SH-SY5Y (cell line): ENCODE measurements at regions not wholly inside any gene's neighbourhood (a gene's known extent, or its start where the extent isn't known, plus 50 kb on each side); places are given as distances from the start of the nearest gene placed in this dataset.

Source experiments
- GATA2 ChIP-seq: IDR thresholded peaks from 2 replicates; pipeline ENCODE4 v1.6.1; 2011; ENCODE audit warnings: mild to moderate bottlenecking, low read depth, low read length
- GATA3 ChIP-seq: IDR thresholded peaks from 2 replicates; pipeline ENCODE4 v1.6.1; 2011; ENCODE audit warnings: low read depth, mild to moderate bottlenecking, low read length, moderate library complexity

DNA sequence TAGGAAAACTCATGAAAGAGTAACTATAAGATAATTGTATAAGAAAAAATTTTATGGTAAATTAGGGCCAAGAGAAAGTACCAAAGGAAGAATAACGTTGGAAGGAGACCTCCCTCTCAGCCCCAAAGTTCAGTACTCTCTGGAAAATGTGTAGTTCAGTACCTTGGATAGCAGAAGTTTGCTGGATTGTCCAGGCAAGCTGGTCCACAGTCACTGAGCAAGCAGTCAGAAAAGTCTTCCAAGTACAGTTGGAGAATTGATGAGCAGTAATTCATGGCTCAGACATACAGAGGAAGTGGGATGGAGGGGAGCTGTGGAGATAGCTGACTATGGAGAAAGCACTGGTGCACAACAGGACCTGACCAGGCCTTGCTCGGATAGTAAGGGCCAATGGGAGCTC, 598.2 kb upstream of the NDST4 start:
- TF ChIP-seq GATA3 (no peak), GATA2 (no peak)
